Gastroesophageal sphincter (tissue), 4 donors: ENCODE measurements at regions not wholly inside any gene's neighbourhood (a gene's known extent, or its start where the extent isn't known, plus 50 kb on each side); places are given as distances from the start of the nearest gene placed in this dataset.

Experiments
- ATAC-seq: fragments of 150-250 bp; one replicate; pipeline ENCODE4 v1.9.1; 2016; ENCODE audit warnings: mild to moderate bottlenecking, moderate library complexity
- H3K27ac ChIP-seq, 4 donors: fragments of 200-600 bp; sonication (generic) in 3 of 4; 1 replicate in 3 of 4; 2 replicates in 1 of 4; pipeline ENCODE4 v1.5.1; 2016 to 2019
- H3K27me3 ChIP-seq: fragments of 200-600 bp; sonication (generic); one replicate; pipeline ENCODE4 v1.5.1; 2019
- H3K36me3 ChIP-seq, 2 donors: fragments of 200-600 bp; sonication (generic); one replicate each; pipeline ENCODE4 v1.5.1; 2019; ENCODE audit warnings: control low read depth in 1 of 2
- H3K4me1 ChIP-seq, 3 donors: fragments of 200-600 bp; sonication (generic); 1 replicate in 2 of 3; 2 replicates in 1 of 3; pipeline ENCODE4 v1.5.1; 2016 to 2019; ENCODE audit warnings: control low read depth in 2 of 3
- H3K4me3 ChIP-seq, 2 donors: fragments of 200-600 bp; sonication (generic); one replicate each; pipeline ENCODE4 v1.5.1; 2019; ENCODE audit warnings: mild to moderate bottlenecking in 1 of 2, moderate library complexity in 1 of 2
- H3K9me3 ChIP-seq, 3 donors: fragments of 200-600 bp; sonication (generic); one replicate each; pipeline ENCODE4 v1.5.1; 2017 to 2019; ENCODE audit warnings: control low read depth in 2 of 3
- EP300 ChIP-seq: sonication (generic); formaldehyde crosslinking; IDR thresholded peaks from one replicate; pipeline ENCODE4 v1.6.1; 2017; ENCODE audit warnings: antibody characterized with exemption, mild to moderate bottlenecking
- POLR2A ChIP-seq, 2 donors: fragments of 450-650 bp; IDR thresholded peaks; one replicate each; pipeline ENCODE4 v1.6.1; 2017; ENCODE audit warnings: antibody characterized with exemption in 2 of 2, mild to moderate bottlenecking in 2 of 2, moderate library complexity in 1 of 2
- POLR2AphosphoS5 ChIP-seq: sonication (generic); formaldehyde crosslinking; IDR thresholded peaks from one replicate; pipeline ENCODE4 v1.6.1; 2017; ENCODE audit warnings: antibody characterized with exemption
- WGBS, 2 donors: methylation state at CpG; one replicate each; pipeline ENCODE4 v1.1.5; 2018; ENCODE audit warnings: low coverage in 1 of 2; 5-methylcytosine and 5-hydroxymethylcytosine counted together
- TF ChIP-seq, protein P1 (sequence below), 4 experiments: fragments of 200-600 bp in 2 of 4; fragments of 450-650 bp in 2 of 4; sonication (generic) in 1 of 4; IDR thresholded peaks; one replicate each; pipeline ENCODE4 v1.5.1; 2017 to 2019; ENCODE audit warnings: antibody characterized with exemption in 4 of 4, mild to moderate bottlenecking in 2 of 4, moderate library complexity in 2 of 4

DNA sequence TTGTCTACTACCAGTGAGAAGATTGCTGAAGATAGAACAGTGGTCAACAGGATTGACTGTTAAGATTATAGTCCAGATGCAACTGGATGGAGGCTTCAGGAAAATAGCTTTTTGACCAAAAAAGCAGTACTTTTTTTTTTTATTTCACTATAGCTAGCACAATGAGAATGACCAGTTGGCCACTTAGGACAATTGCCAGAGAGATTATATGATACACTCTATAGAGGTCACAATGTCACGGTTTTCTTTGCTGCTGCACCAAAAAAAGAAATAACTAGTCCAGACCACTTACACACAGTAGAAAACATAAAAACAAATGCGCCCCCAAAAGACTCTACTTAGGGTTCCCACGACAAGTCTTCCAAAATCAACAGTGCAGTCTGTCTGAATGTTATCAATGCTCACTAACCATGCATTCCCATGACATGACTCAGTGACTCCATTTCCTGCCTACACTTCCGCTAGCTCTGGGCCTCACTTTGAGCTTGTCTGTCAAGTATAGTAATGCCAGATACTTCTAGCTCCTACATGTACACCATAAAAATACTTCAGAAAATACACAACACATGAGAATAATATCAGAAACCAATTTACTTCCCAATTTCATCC, 209.1 kb upstream of the STARD13 start:
- Histone ChIP-seq H3K27ac (peak overlapping the region in 1 of 4 donors; percentile 11), H3K4me3 (no peak overlapping the region), H3K4me1 (peaks cover 0 to 19% (median 0%) of the 10 kb centered on the region in 3 donors), H3K27me3 (no peaks in the 10 kb centered on the region), H3K36me3 (no peaks in the 10 kb centered on the region), H3K9me3 (no peaks in the 10 kb centered on the region)
- TF ChIP-seq POLR2AphosphoS5 (no peak), POLR2A (IDR thresholded peaks at IDR 0.05) (no peak), EP300 (no peak)
- TF ChIP-seq, protein P1, sequence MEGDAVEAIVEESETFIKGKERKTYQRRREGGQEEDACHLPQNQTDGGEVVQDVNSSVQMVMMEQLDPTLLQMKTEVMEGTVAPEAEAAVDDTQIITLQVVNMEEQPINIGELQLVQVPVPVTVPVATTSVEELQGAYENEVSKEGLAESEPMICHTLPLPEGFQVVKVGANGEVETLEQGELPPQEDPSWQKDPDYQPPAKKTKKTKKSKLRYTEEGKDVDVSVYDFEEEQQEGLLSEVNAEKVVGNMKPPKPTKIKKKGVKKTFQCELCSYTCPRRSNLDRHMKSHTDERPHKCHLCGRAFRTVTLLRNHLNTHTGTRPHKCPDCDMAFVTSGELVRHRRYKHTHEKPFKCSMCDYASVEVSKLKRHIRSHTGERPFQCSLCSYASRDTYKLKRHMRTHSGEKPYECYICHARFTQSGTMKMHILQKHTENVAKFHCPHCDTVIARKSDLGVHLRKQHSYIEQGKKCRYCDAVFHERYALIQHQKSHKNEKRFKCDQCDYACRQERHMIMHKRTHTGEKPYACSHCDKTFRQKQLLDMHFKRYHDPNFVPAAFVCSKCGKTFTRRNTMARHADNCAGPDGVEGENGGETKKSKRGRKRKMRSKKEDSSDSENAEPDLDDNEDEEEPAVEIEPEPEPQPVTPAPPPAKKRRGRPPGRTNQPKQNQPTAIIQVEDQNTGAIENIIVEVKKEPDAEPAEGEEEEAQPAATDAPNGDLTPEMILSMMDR (IDR thresholded peaks at IDR 0.05): no peak
- no peak for ATAC-seq
- WGBS, 2 donors: 56 to 81% methylated on average over 4 of the region's 4 CpGs

DNA sequence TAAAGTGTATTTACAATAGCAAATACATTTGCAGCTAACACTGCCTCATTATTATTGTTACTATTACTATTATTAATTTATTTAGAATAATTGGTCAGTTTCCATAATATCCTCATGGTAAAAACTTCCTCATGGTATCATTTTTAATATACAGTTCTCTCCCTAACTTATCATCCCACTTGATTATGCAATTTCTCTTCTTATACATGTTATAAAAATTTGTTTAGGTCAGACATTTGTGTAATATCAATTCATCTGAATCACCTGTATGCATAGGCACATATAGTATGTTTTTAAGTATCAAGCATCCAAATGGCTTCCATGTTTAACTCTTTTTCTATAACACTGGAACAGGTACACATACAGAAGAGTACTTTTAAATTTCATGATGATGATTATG, 210.8 kb upstream of the STARD13 start:
- ATAC-seq: no peak
- no peak overlapping the region for H3K27ac ChIP-seq

DNA sequence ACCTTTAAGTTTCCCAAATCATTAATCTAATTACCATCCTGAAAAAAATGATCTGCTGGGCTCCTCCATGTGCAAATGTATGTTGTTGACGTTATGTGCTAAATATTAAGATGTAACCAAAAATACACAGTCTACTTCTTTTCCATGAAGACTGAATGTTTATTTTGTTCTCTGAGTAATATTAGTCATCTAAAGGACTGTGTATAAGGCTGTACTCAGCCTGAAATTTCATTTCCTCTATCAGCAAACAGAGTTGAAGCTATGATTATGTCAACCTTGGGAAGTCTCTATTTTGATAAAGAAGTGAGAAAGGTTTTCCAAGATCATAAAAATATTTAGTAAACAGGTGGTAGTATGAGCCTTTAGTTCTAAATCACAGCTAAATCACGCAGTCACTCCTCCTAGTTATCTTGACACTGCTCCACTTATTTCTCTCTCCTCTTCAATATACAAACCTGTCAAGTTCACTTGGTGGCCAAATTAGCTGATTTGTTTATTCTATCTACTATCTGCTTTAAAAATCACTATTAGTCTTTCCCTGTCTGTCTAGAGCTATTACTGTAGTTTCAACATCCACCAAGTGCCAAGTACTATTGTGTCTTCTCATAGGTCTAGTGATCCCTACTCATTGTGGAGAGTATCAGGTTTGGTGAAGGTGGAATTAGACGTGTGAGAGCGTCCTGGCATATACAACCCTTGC, 211.7 kb upstream of the STARD13 start:
- Histone ChIP-seq H3K36me3 (no peaks in the 10 kb centered on the region), H3K27ac (no peak overlapping the region), H3K4me1 (peaks cover 0 to 12% (median 0%) of the 10 kb centered on the region in 3 donors), H3K4me3 (no peak overlapping the region), H3K27me3 (no peaks in the 10 kb centered on the region), H3K9me3 (no peaks in the 10 kb centered on the region)
- no peak for ATAC-seq
- 45 to 56% methylated on average over 4 of the region's 4 CpGs for WGBS, 2 donors
- TF ChIP-seq EP300: no peak
- no peak for TF ChIP-seq POLR2A (IDR thresholded peaks at IDR 0.05)
- TF ChIP-seq, protein P1 (IDR thresholded peaks at IDR 0.05): no peak
- TF ChIP-seq POLR2AphosphoS5: no peak

More for the DNA sequence above, 210.8 kb upstream of the STARD13 start:
- TF ChIP-seq POLR2A (IDR thresholded peaks at IDR 0.05) (no peak), POLR2AphosphoS5 (no peak), EP300 (no peak)
- TF ChIP-seq, protein P1 (IDR thresholded peaks at IDR 0.05): no peak
- Histone ChIP-seq H3K27me3 (no peaks in the 10 kb centered on the region), H3K4me3 (no peak overlapping the region), H3K9me3 (no peaks in the 10 kb centered on the region), H3K36me3 (no peaks in the 10 kb centered on the region), H3K4me1 (peaks cover 0 to 12% (median 0%) of the 10 kb centered on the region in 3 donors)

DNA sequence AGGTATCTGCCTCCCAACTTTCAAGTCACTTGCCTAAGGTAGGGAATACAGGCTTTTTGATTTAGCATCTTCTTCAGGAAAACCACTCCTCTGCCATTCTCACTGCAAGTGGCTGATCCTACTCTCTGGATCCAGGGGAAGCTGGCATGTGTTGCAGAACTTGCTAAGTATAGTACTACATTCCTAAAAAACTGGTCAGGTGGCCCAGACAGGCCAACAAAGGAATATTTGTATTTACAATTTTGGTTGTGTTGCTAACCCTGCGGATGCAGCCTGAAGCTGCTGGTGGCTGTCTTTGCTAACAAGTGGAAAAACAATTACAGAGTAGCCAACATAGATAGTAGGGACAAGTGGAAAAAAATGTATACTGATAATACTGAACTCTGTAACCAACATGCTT, 222.5 kb upstream of the STARD13 start:
- no peaks in the 10 kb centered on the region for H3K36me3 ChIP-seq
- H3K4me3 ChIP-seq: no peak overlapping the region
- H3K9me3 ChIP-seq: no peaks in the 10 kb centered on the region
- ATAC-seq: no peak
- H3K27me3 ChIP-seq: no peaks in the 10 kb centered on the region
- TF ChIP-seq POLR2A (IDR thresholded peaks at IDR 0.05): no peak
- no peak for TF ChIP-seq EP300
- TF ChIP-seq, protein P1 (IDR thresholded peaks at IDR 0.05): no peak
- no peak for TF ChIP-seq POLR2AphosphoS5
- H3K4me1 ChIP-seq: peaks cover 4 to 28% (median 9%) of the 10 kb centered on the region in 3 donors
- 100% methylated on average over 1 of the region's 1 CpG for WGBS, 2 donors
- no peak overlapping the region for H3K27ac ChIP-seq
